Stimulated activated naive CD8-positive, alpha-beta T cell treated with anti-CD3 and anti-CD28 coated beads, Interleukin-15, Interleukin-2, amounts not matched to agents 100 ng/mL and 50 ng/mL, for 24 hours (primary cell): ENCODE measurements at regions not wholly inside any gene's neighbourhood (a gene's known extent, or its start where the extent isn't known, plus 50 kb on each side); places are given as distances from the start of the nearest gene placed in this dataset.
"Not testable (repeated sequence)": the region's sequence is repeated elsewhere in the genome, so short reads cannot be mapped to it uniquely, and the experiment has no call there.

Source experiments
- H3K27ac Mint-ChIP-seq: one replicate; pipeline ENCODE4 v1.8.0; 2021; ENCODE audit warnings: mild to moderate bottlenecking, mixed read lengths
- H3K27me3 Mint-ChIP-seq: one replicate; pipeline ENCODE4 v1.8.0; 2021; ENCODE audit warnings: mixed read lengths
- H3K36me3 Mint-ChIP-seq: one replicate; pipeline ENCODE4 v1.8.0; 2021; ENCODE audit warnings: low read depth, mixed read lengths
- H3K4me1 Mint-ChIP-seq: one replicate; pipeline ENCODE4 v1.8.0; 2021; ENCODE audit warnings: low read depth, mixed read lengths
- H3K4me3 Mint-ChIP-seq: one replicate; pipeline ENCODE4 v1.8.0; 2021; ENCODE audit warnings: mild to moderate bottlenecking, mixed read lengths
- H3K9me3 Mint-ChIP-seq: one replicate; pipeline ENCODE4 v1.8.0; 2021; ENCODE audit warnings: mixed read lengths

GRCh38 chr2:238776761-238777046 lies 71.2 kb upstream of the TWIST2 start:
- H3K4me1 Mint-ChIP-seq, H3K27ac Mint-ChIP-seq, H3K36me3 Mint-ChIP-seq, H3K27me3 Mint-ChIP-seq, H3K9me3 Mint-ChIP-seq, H3K4me3 Mint-ChIP-seq: not testable (repeated sequence)

- no peaks in the 10 kb centered on the region for H3K9me3 Mint-ChIP-seq
- no peak overlapping the region for H3K4me3 Mint-ChIP-seq
- no peaks in the 10 kb centered on the region for H3K27me3 Mint-ChIP-seq
- H3K27ac Mint-ChIP-seq = no peak overlapping the region
- H3K36me3 Mint-ChIP-seq = no peaks in the 10 kb centered on the region
- no peaks in the 10 kb centered on the region for H3K4me1 Mint-ChIP-seq
Measured at GRCh38 chr2:238777369-238778067, 70.4 kb upstream of the TWIST2 start.

- peaks cover 19% of the 10 kb centered on the region for H3K27me3 Mint-ChIP-seq
- no peaks in the 10 kb centered on the region for H3K36me3 Mint-ChIP-seq
- no peaks in the 10 kb centered on the region for H3K4me1 Mint-ChIP-seq
- no peak overlapping the region for H3K27ac Mint-ChIP-seq
- no peaks in the 10 kb centered on the region for H3K9me3 Mint-ChIP-seq
- no peak overlapping the region for H3K4me3 Mint-ChIP-seq
Measured at GRCh38 chr2:238784671-238785527, 63.0 kb upstream of the TWIST2 start.

- Mint-ChIP-seq H3K4me1 (no peaks in the 10 kb centered on the region), H3K27me3 (peaks cover 19% of the 10 kb centered on the region), H3K9me3 (no peaks in the 10 kb centered on the region), H3K36me3 (no peaks in the 10 kb centered on the region), H3K4me3 (no peak overlapping the region), H3K27ac (no peak overlapping the region)
Measured at GRCh38 chr2:238785528-238785860, 62.4 kb upstream of the TWIST2 start.

GRCh38 chr2:238786379-238786778 lies 61.5 kb upstream of the TWIST2 start:
- Mint-ChIP-seq H3K9me3 (no peaks in the 10 kb centered on the region), H3K4me1 (no peaks in the 10 kb centered on the region), H3K4me3 (no peak overlapping the region), H3K36me3 (no peaks in the 10 kb centered on the region), H3K27me3 (peaks cover 19% of the 10 kb centered on the region), H3K27ac (no peak overlapping the region)

- Mint-ChIP-seq H3K36me3 (no peaks in the 10 kb centered on the region), H3K27me3 (peaks cover 19% of the 10 kb centered on the region), H3K4me1 (no peaks in the 10 kb centered on the region), H3K27ac (no peak overlapping the region), H3K9me3 (no peaks in the 10 kb centered on the region), H3K4me3 (no peak overlapping the region)
Measured at GRCh38 chr2:238786792-238787490, 60.9 kb upstream of the TWIST2 start.

- Mint-ChIP-seq H3K27ac (no peak overlapping the region), H3K27me3 (peaks cover 19% of the 10 kb centered on the region), H3K4me1 (no peaks in the 10 kb centered on the region), H3K36me3 (no peaks in the 10 kb centered on the region), H3K4me3 (no peak overlapping the region), H3K9me3 (no peaks in the 10 kb centered on the region)
Measured at GRCh38 chr2:238787501-238787900, 60.4 kb upstream of the TWIST2 start.

- no peak overlapping the region for H3K4me3 Mint-ChIP-seq
- no peaks in the 10 kb centered on the region for H3K4me1 Mint-ChIP-seq
- peaks cover 13% of the 10 kb centered on the region for H3K27me3 Mint-ChIP-seq
- no peaks in the 10 kb centered on the region for H3K9me3 Mint-ChIP-seq
- no peaks in the 10 kb centered on the region for H3K36me3 Mint-ChIP-seq
- no peak overlapping the region for H3K27ac Mint-ChIP-seq
Measured at GRCh38 chr2:238789317-238789806, 58.5 kb upstream of the TWIST2 start.

- peaks cover 7% of the 10 kb centered on the region for H3K27me3 Mint-ChIP-seq
- H3K4me3 Mint-ChIP-seq = no peak overlapping the region
- no peak overlapping the region for H3K27ac Mint-ChIP-seq
- no peaks in the 10 kb centered on the region for H3K9me3 Mint-ChIP-seq
- H3K36me3 Mint-ChIP-seq = no peaks in the 10 kb centered on the region
- no peaks in the 10 kb centered on the region for H3K4me1 Mint-ChIP-seq
Measured at GRCh38 chr2:238790126-238790832, 57.6 kb upstream of the TWIST2 start.

GRCh38 chr2:238790833-238791230 lies 57.1 kb upstream of the TWIST2 start:
- no peak overlapping the region for H3K27ac Mint-ChIP-seq
- H3K27me3 Mint-ChIP-seq = peaks cover 7% of the 10 kb centered on the region
- no peaks in the 10 kb centered on the region for H3K4me1 Mint-ChIP-seq
- H3K4me3 Mint-ChIP-seq = no peak overlapping the region
- H3K36me3 Mint-ChIP-seq = no peaks in the 10 kb centered on the region
- H3K9me3 Mint-ChIP-seq = no peaks in the 10 kb centered on the region

- Mint-ChIP-seq H3K9me3 (no peaks in the 10 kb centered on the region), H3K4me3 (no peak overlapping the region), H3K27me3 (peaks cover 4% of the 10 kb centered on the region), H3K36me3 (no peaks in the 10 kb centered on the region), H3K27ac (no peak overlapping the region), H3K4me1 (no peaks in the 10 kb centered on the region)
Measured at GRCh38 chr2:238791354-238791753, 56.5 kb upstream of the TWIST2 start.

- peaks cover under 1% of the 10 kb centered on the region for H3K27me3 Mint-ChIP-seq
- H3K4me3 Mint-ChIP-seq = no peak overlapping the region
- no peaks in the 10 kb centered on the region for H3K4me1 Mint-ChIP-seq
- H3K36me3 Mint-ChIP-seq = no peaks in the 10 kb centered on the region
- H3K27ac Mint-ChIP-seq = no peak overlapping the region
- no peaks in the 10 kb centered on the region for H3K9me3 Mint-ChIP-seq
Measured at GRCh38 chr2:238793306-238793705, 54.6 kb upstream of the TWIST2 start.

- Mint-ChIP-seq H3K4me1 (no peaks in the 10 kb centered on the region), H3K27me3 (peaks cover 3% of the 10 kb centered on the region)
Measured at GRCh38 chr2:238793801-238794449, 54.0 kb upstream of the TWIST2 start.

GRCh38 chr2:238796223-238796885 lies 51.5 kb upstream of the TWIST2 start:
- Mint-ChIP-seq H3K27ac (no peak overlapping the region), H3K4me3 (no peak overlapping the region), H3K4me1 (no peaks in the 10 kb centered on the region), H3K9me3 (no peaks in the 10 kb centered on the region), H3K27me3 (peaks cover 3% of the 10 kb centered on the region), H3K36me3 (no peaks in the 10 kb centered on the region)

More at GRCh38 chr2:238793801-238794449, 54.0 kb upstream of the TWIST2 start:
- no peaks in the 10 kb centered on the region for H3K9me3 Mint-ChIP-seq
- H3K36me3 Mint-ChIP-seq = no peaks in the 10 kb centered on the region
- no peak overlapping the region for H3K4me3 Mint-ChIP-seq
- H3K27ac Mint-ChIP-seq = no peak overlapping the region
